DOHH2 (cell line): ENCODE measurements at regions not wholly inside any gene's neighbourhood (a gene's known extent, or its start where the extent isn't known, plus 50 kb on each side); places are given as distances from the start of the nearest gene placed in this dataset.

Experiments
- EZH2phosphoT487 ChIP-seq: fragments of 200-600 bp; sonication (generic); IDR thresholded peaks from 2 replicates; pipeline ENCODE4 v1.6.1; 2017; ENCODE audit warnings: borderline replicate concordance, mild to moderate bottlenecking, antibody characterized with exemption, low read length, moderate library complexity, mixed read lengths
- TF ChIP-seq, protein P1 (sequence below): fragments of 200-600 bp; sonication (generic); IDR thresholded peaks from one replicate; pipeline ENCODE4 v1.5.1; 2014; ENCODE audit warnings: antibody characterized with exemption, mild to moderate bottlenecking, low read depth, low read length; ENCODE audit not compliant: poor library complexity, severe bottlenecking

DNA sequence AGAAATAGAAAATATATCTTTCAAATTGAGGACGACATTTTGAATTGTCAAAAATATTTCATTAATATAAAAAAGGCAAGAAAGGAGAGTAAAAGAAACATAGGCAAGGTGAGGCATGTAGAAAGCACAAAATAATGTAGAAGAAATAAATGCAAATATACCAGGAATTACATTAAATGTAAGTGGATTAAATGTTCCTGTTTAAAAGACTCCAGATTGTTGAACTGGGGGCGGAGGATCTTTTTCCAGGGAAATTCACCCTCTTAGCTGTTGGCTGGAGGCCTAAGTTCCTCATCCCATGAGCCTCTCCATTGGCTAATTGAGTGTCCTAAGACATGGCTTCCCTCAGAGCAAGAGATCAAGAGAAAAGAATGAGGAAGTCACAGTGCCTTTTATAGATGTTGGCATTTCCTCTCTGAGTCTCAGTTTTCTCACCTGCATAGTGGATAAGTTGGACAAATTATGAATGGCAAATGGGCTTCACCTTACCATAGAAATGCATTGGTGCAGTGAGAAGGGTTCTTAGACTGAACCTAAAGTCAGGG, 147.4 kb upstream of the SMAD3 start:
- TF ChIP-seq EZH2phosphoT487: no peak
- TF ChIP-seq, protein P1, sequence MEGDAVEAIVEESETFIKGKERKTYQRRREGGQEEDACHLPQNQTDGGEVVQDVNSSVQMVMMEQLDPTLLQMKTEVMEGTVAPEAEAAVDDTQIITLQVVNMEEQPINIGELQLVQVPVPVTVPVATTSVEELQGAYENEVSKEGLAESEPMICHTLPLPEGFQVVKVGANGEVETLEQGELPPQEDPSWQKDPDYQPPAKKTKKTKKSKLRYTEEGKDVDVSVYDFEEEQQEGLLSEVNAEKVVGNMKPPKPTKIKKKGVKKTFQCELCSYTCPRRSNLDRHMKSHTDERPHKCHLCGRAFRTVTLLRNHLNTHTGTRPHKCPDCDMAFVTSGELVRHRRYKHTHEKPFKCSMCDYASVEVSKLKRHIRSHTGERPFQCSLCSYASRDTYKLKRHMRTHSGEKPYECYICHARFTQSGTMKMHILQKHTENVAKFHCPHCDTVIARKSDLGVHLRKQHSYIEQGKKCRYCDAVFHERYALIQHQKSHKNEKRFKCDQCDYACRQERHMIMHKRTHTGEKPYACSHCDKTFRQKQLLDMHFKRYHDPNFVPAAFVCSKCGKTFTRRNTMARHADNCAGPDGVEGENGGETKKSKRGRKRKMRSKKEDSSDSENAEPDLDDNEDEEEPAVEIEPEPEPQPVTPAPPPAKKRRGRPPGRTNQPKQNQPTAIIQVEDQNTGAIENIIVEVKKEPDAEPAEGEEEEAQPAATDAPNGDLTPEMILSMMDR: no peak
